ENCODE measurements at regions not wholly inside any gene's neighbourhood (a gene's known extent, or its start where the extent isn't known, plus 50 kb on each side); places are given as distances from the start of the nearest gene placed in this dataset.

- no peaks in the 10 kb centered on the region for H3K9me3 ChIP-seq
- ATAC-seq (no peak), DNase-seq (no peak)
- no peaks in the 10 kb centered on the region for H3K27me3 ChIP-seq
- no peak overlapping the region for H3K4me3 ChIP-seq
- no peaks in the 10 kb centered on the region for H3K4me1 ChIP-seq
- WGBS, 2 donors, result 50 to 52% methylated on average over 3 of the region's 3 CpGs
- intact Hi-C loops (cut with DNase I), result loop anchor here (10.0 kb wide), 1 partner anchor 721 kb away; no protein-coding TSS in a partner anchor
- H3K27ac ChIP-seq, result no peak overlapping the region
- TF ChIP-seq, protein P1, sequence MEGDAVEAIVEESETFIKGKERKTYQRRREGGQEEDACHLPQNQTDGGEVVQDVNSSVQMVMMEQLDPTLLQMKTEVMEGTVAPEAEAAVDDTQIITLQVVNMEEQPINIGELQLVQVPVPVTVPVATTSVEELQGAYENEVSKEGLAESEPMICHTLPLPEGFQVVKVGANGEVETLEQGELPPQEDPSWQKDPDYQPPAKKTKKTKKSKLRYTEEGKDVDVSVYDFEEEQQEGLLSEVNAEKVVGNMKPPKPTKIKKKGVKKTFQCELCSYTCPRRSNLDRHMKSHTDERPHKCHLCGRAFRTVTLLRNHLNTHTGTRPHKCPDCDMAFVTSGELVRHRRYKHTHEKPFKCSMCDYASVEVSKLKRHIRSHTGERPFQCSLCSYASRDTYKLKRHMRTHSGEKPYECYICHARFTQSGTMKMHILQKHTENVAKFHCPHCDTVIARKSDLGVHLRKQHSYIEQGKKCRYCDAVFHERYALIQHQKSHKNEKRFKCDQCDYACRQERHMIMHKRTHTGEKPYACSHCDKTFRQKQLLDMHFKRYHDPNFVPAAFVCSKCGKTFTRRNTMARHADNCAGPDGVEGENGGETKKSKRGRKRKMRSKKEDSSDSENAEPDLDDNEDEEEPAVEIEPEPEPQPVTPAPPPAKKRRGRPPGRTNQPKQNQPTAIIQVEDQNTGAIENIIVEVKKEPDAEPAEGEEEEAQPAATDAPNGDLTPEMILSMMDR (IDR thresholded peaks at IDR 0.05), result no peak
- no peak for TF ChIP-seq POLR2A (IDR thresholded peaks at IDR 0.05)
- no peaks in the 10 kb centered on the region for H3K36me3 ChIP-seq (replicated peaks in 1 of 2; ENCODE audit: insufficient read depth in 1 of 2, low read depth in 2 of 2)
These were observed 118.2 kb upstream of the RAP2B start for GRCh38 chr3:153043729-153044328.

DNA sequence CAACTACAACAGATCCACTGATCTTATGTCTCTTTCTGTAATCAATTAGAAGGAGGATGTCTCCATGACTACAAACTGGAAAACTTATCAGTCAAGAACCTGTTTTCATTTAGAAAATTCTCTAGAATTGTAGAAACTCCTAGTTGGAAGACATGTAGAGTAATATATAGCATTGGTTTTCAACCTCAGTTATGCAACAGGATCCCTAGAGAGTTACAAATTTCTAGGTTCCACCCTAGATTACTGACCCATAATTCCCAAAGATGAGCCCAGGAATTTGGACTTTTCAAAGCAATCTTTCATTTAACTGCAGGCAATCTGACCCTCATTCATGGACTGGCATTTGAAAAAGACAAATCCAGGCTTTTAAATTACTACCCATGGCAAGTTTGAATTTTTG is 116.9 kb upstream of the RAP2B start:
- Histone ChIP-seq H3K27me3 (no peaks in the 10 kb centered on the region), H3K4me1 (no peaks in the 10 kb centered on the region), H3K27ac (no peak overlapping the region), H3K36me3 (replicated peaks in 1 of 2; ENCODE audit: insufficient read depth in 1 of 2, low read depth in 2 of 2) (no peaks in the 10 kb centered on the region), H3K4me3 (no peak overlapping the region), H3K9me3 (no peaks in the 10 kb centered on the region)
- no peak for DNase-seq
- TF ChIP-seq, protein P1 (IDR thresholded peaks at IDR 0.05), result no peak
- TF ChIP-seq POLR2A (IDR thresholded peaks at IDR 0.05), result no peak
- no peak for ATAC-seq
- intact Hi-C loops (cut with DNase I), result loop anchor here (10.0 kb wide), 1 partner anchor 720 kb away; no protein-coding TSS in a partner anchor

DNA sequence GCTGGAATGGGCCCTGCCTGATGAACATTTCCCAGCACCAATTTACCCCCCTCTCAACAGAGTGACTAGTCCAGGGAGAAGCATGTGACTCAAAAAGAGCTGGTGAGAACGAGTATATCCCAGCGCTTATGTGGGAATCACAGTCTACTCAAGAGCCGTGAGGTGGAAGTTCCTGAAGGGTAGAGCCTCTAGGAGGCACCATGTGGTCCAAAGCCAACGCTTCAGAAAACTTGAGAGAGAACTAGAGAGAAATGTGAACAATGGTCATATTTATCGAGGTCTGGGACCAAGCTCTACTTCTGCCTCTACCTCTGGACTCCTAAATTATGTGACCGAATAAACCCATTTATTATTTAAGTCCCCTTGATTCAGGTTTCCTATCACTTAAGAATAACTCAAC is 111.0 kb upstream of the RAP2B start:
- Histone ChIP-seq H3K9me3 (no peaks in the 10 kb centered on the region), H3K4me1 (no peaks in the 10 kb centered on the region), H3K4me3 (no peak overlapping the region), H3K27ac (no peak overlapping the region), H3K36me3 (replicated peaks in 1 of 2; ENCODE audit: insufficient read depth in 1 of 2, low read depth in 2 of 2) (no peaks in the 10 kb centered on the region), H3K27me3 (no peaks in the 10 kb centered on the region)
- no peak for ATAC-seq
- WGBS, 2 donors, result 78 to 82% methylated on average over 6 of the region's 6 CpGs
- intact Hi-C loops (cut with DNase I), result no loop called here
- TF ChIP-seq POLR2A (IDR thresholded peaks at IDR 0.05), result no peak
- TF ChIP-seq, protein P1 (IDR thresholded peaks at IDR 0.05), result no peak
- no peak for DNase-seq

DNA sequence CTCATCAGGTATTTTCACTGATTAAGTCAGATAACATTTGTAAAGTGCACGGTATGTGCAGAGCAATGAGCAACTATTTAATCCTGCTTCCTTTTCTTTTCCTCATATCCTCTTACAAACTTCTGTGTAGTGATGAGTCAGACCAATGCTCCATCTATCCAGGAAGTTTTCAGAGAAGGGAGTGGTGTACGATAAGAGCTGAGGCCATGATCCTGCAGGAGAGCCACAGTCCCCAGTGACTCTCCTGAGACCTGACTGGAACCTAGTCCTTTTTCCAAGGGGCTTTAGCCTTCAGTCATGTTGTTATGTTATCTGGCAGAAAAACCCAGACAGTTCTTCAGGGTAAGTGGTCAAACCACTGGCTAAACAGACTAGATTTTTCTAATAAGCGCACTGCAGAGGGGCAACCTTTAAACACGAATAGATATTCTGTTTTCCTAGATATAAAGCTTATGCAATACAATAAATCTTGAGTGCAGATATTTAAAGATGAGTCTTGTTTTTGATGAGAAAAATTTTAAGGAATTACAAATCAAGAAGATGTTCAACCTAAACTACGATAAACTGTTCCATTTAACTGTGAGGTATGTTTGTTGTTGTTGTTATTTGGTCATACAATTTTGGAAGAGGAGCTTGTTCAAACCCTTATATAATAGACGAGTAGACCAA is 110.5 kb upstream of the RAP2B start:
- TF ChIP-seq, protein P1 (IDR thresholded peaks at IDR 0.05), result no peak
- TF ChIP-seq POLR2A (IDR thresholded peaks at IDR 0.05), result no peak
- H3K9me3 ChIP-seq, result no peaks in the 10 kb centered on the region
- intact Hi-C loops (cut with DNase I), result no loop called here
- no peaks in the 10 kb centered on the region for H3K36me3 ChIP-seq (replicated peaks in 1 of 2; ENCODE audit: insufficient read depth in 1 of 2, low read depth in 2 of 2)
- ATAC-seq (no peak), DNase-seq (no peak)
- H3K27ac ChIP-seq, result no peak overlapping the region
- no peaks in the 10 kb centered on the region for H3K27me3 ChIP-seq
- 69 to 73% methylated on average over 6 of the region's 6 CpGs for WGBS, 2 donors
- no peak overlapping the region for H3K4me3 ChIP-seq
- H3K4me1 ChIP-seq, result no peaks in the 10 kb centered on the region

- WGBS, 2 donors, result 53 to 55% methylated on average over 4 of the region's 4 CpGs
- no peaks in the 10 kb centered on the region for H3K4me1 ChIP-seq
- no peaks in the 10 kb centered on the region for H3K36me3 ChIP-seq (replicated peaks in 1 of 2; ENCODE audit: insufficient read depth in 1 of 2, low read depth in 2 of 2)
- no peaks in the 10 kb centered on the region for H3K27me3 ChIP-seq
- intact Hi-C loops (cut with DNase I), result no loop called here
- TF ChIP-seq POLR2A (IDR thresholded peaks at IDR 0.05), result no peak
- TF ChIP-seq, protein P1 (IDR thresholded peaks at IDR 0.05), result no peak
- H3K9me3 ChIP-seq, result no peaks in the 10 kb centered on the region
- H3K27ac ChIP-seq, result no peak overlapping the region
- no peak for ATAC-seq
- DNase-seq, result peak in 1 of 4 donors; percentile 9
- no peak overlapping the region for H3K4me3 ChIP-seq
These were observed 109.9 kb upstream of the RAP2B start for GRCh38 chr3:153052096-153052460.
